Right atrium auricular region (tissue), 2 donors: ENCODE measurements at regions not wholly inside any gene's neighbourhood (a gene's known extent, or its start where the extent isn't known, plus 50 kb on each side); places are given as distances from the start of the nearest gene placed in this dataset.
"Not testable (repeated sequence)": the region's sequence is repeated elsewhere in the genome, so short reads cannot be mapped to it uniquely, and the experiment has no call there.

ENCODE experiments used
- DNase-seq: peaks from one replicate; pipeline ENCODE4 v3.0.0-alpha.2; 2019; ENCODE audit warnings: low spot score
- H3K27ac ChIP-seq, 2 donors: fragments of 200-600 bp; sonication (generic); 1 replicate in 1 of 2; 2 replicates in 1 of 2; pipeline ENCODE4 v1.5.1; 2016 to 2019
- H3K27me3 ChIP-seq, 2 donors: fragments of 200-600 bp; sonication (generic); one replicate each; pipeline versions ENCODE4 v1.5.1 to v1.6.0; 2017 to 2019
- H3K36me3 ChIP-seq: fragments of 200-600 bp; sonication (generic); one replicate; pipeline ENCODE4 v1.5.1; 2016
- H3K4me1 ChIP-seq, 2 donors: fragments of 200-600 bp; sonication (generic); one replicate each; pipeline versions ENCODE4 v1.5.1 to v1.6.0; 2017 to 2019
- H3K4me3 ChIP-seq, 2 donors: fragments of 200-600 bp; sonication (generic); 1 replicate in 1 of 2; 2 replicates in 1 of 2; pipeline ENCODE4 v1.5.1; 2017 to 2019; ENCODE audit warnings: mild to moderate bottlenecking in 1 of 2, moderate library complexity in 1 of 2
- H3K9me3 ChIP-seq, 2 donors: fragments of 200-600 bp; sonication (generic); one replicate each; pipeline ENCODE4 v1.5.1; 2019
- TF ChIP-seq, protein P1 (sequence below), 2 donors: fragments of 200-600 bp; sonication (generic); IDR thresholded peaks; one replicate each; pipeline ENCODE4 v1.5.1; 2019; ENCODE audit warnings: antibody characterized with exemption in 2 of 2

DNA sequence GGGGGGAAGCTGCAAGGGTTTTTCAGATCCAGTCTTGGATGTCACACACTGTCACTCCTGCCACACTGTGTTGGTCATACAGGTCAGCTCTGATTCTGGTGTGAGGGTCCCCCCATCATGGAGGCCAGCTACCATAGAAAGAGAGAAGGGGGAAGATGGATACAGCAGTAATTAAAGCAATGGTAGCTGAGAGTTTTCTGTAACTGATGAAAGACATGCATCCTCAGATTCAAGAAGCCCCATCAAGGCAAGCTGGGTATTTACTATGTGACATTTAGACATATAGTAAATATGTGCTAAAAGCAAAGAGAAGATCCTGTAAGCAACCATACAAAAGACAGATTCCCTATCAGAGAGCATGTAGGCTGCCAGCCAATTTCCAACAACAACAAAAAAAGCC lies 110.9 kb upstream of the COL5A1 start:
- H3K27ac ChIP-seq: no peak overlapping the region
- TF ChIP-seq, protein P1, sequence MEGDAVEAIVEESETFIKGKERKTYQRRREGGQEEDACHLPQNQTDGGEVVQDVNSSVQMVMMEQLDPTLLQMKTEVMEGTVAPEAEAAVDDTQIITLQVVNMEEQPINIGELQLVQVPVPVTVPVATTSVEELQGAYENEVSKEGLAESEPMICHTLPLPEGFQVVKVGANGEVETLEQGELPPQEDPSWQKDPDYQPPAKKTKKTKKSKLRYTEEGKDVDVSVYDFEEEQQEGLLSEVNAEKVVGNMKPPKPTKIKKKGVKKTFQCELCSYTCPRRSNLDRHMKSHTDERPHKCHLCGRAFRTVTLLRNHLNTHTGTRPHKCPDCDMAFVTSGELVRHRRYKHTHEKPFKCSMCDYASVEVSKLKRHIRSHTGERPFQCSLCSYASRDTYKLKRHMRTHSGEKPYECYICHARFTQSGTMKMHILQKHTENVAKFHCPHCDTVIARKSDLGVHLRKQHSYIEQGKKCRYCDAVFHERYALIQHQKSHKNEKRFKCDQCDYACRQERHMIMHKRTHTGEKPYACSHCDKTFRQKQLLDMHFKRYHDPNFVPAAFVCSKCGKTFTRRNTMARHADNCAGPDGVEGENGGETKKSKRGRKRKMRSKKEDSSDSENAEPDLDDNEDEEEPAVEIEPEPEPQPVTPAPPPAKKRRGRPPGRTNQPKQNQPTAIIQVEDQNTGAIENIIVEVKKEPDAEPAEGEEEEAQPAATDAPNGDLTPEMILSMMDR (IDR thresholded peaks at IDR 0.05): no peak

DNA sequence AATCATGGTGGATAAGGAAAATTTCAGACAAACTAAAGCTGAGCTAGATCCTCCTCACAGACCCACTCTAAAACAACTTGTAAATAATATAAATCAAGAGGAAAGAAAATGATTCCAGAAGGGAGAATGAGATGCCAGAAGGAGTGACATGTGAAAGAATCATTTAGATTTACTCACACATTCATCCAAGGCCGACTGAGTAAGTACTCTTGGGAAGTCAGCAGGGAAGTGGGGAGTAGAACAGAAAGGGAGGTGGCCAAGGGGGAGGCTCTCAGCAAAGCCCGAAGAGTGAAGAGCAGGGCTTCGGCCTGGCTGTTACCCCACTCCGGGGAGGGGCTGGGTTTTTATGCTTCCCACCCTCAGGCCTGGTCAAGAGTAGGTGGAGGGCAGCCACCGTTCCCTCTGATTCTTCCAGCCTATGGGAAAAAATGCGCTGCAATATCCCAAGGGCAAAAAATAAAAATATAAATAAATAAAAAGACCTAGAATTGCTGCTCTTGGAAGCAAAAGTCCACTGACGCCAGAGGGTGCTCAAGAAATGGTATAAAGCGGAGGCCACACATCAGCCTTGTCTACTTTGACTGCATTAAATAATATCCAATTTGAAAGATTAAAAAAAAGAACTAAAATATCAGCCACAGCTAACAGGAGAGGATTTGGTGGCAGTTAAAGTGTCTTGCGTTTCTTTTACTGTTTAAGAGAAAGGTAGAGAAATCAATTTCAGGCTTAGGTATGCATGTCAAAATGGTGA lies 110.2 kb upstream of the COL5A1 start:
- no peaks in the 10 kb centered on the region for H3K27me3 ChIP-seq
- TF ChIP-seq, protein P1 (IDR thresholded peaks at IDR 0.05): no peak
- H3K36me3 ChIP-seq: no peaks in the 10 kb centered on the region
- no peak overlapping the region for H3K4me3 ChIP-seq
- no peak overlapping the region for H3K27ac ChIP-seq
- H3K4me1 ChIP-seq: no peaks in the 10 kb centered on the region
- DNase-seq: no peak
- peaks cover 0 to 25% of the 10 kb centered on the region in 2 donors for H3K9me3 ChIP-seq

More for the DNA sequence above, 110.9 kb upstream of the COL5A1 start:
- Histone ChIP-seq H3K36me3 (no peaks in the 10 kb centered on the region), H3K4me3 (no peak overlapping the region), H3K9me3 (peaks cover 0 to 25% of the 10 kb centered on the region in 2 donors), H3K27me3 (no peaks in the 10 kb centered on the region), H3K4me1 (no peaks in the 10 kb centered on the region)
- DNase-seq: no peak

DNA sequence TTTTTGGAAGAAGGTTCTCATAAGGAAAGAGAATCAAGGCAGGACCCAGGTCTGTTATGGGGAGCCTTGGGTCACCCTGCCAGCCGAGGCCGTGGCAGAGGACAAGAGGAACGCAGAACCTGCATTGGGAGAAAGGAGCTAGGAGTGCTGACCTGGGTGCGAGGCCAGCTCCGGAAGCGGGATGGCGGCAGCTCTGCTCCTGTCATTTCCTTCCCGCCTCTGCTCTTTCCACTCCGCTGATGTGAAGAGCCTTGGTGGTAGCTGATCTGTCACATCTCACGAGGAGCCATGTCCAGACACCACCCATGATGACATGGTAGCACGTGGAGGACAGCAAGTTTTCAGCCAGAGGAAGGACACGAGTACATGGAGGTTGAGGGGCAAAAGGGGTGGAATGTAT lies 109.5 kb upstream of the COL5A1 start:
- H3K27me3 ChIP-seq: no peaks in the 10 kb centered on the region
- no peak overlapping the region for H3K27ac ChIP-seq
- no peak overlapping the region for H3K4me3 ChIP-seq
- no peak for DNase-seq
- H3K4me1 ChIP-seq: no peaks in the 10 kb centered on the region
- peaks cover 0 to 25% of the 10 kb centered on the region in 2 donors for H3K9me3 ChIP-seq
- TF ChIP-seq, protein P1 (IDR thresholded peaks at IDR 0.05): no peak
- H3K36me3 ChIP-seq: no peaks in the 10 kb centered on the region

DNA sequence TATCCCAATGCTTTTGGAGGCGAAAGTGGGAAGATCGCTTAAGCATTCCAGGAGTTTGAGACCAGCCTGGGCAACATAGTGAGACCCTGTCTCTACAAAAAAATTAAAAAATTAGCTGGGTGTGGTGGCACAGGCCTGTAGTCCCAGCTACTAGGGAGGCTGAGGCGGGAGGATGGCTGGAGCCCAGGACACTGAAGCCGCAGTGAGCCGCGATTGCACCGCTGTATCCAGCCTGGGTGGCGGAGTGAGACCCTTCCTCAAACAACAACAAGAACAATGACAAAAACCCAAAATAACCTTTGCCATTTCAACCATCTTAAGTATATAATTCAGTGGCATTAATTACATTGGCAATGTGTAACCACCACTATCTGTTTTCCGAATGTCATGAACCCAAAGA lies 108.9 kb upstream of the COL5A1 start:
- peaks cover 0 to 25% of the 10 kb centered on the region in 2 donors for H3K9me3 ChIP-seq
- H3K36me3 ChIP-seq, H3K27me3 ChIP-seq, DNase-seq, H3K4me3 ChIP-seq, H3K27ac ChIP-seq, H3K4me1 ChIP-seq: not testable (repeated sequence)

DNA sequence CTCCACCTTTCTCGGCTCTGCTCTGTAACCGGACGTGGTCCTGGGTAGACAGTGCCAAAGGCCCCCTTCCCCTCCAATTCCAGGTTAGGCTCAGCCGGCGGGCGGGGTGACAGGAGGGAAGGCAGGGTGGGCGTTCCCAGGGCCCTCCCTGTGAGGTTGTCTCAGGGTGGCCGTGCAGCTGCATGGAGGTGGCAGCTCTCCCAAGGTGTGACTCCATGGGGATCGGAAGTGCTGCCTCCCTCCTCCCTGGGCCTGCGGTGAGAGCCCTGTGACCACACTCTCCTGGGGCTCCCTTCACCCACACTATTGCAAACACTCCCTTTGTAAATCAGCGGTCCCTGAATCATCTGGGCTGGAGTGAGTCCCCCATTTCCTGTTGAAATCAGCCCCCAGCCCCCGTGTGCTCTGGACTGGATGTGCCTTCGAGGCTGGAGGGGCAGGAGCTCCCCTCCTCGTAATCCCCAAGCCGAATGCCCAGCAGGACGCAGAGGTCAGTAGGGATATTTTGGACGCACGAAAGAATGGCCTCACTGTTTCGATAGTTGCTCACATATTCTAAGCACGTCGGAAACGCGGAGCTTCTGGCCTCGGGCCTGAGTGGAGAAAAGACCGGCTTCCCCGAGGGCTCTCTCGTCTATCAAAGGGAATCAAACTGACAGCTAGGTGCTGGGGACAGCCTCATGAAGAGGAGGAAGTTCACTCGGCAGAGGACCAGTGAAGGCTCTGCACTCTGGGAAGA lies 107.6 kb upstream of the COL5A1 start:
- peaks cover 0 to 8% of the 10 kb centered on the region in 2 donors for H3K4me1 ChIP-seq
- H3K27me3 ChIP-seq: no peaks in the 10 kb centered on the region
- no peak for DNase-seq
- H3K4me3 ChIP-seq: no peak overlapping the region
- H3K9me3 ChIP-seq: peaks cover 0 to 24% of the 10 kb centered on the region in 2 donors
- no peaks in the 10 kb centered on the region for H3K36me3 ChIP-seq
- TF ChIP-seq, protein P1 (IDR thresholded peaks at IDR 0.05): no peak
- no peak overlapping the region for H3K27ac ChIP-seq

DNA sequence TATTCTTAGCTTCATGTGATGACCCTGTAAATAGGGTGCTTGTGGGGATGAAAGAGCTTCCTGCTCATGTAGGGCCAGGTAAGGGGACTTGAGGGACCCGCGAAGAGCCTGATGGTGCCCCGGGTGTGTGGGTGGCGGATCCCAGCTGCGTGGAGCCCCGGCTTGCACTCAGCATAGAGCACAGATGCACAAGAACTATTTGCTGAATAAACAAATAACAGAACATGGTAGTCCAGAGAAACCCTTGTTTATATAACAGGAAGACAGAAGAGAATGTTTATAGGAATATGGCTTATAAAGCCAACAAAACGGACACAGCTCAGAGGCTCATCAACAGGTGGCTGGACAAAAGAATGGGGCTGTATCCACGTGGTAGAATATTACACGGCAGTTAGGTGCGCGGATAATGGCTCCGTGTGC lies 106.9 kb upstream of the COL5A1 start:
- TF ChIP-seq, protein P1 (IDR thresholded peaks at IDR 0.05): no peak
- Histone ChIP-seq H3K4me1 (peaks cover 0 to 8% of the 10 kb centered on the region in 2 donors), H3K4me3 (no peak overlapping the region), H3K9me3 (peaks cover 0 to 17% of the 10 kb centered on the region in 2 donors), H3K27me3 (no peaks in the 10 kb centered on the region), H3K27ac (no peak overlapping the region), H3K36me3 (no peaks in the 10 kb centered on the region)
- DNase-seq: no peak
